IMR-90 (cell line): ENCODE measurements at regions not wholly inside any gene's neighbourhood (a gene's known extent, or its start where the extent isn't known, plus 50 kb on each side); places are given as distances from the start of the nearest gene placed in this dataset.

ENCODE experiments used
- ATAC-seq: fragments of 200-7000 bp; cut with Tn5 transposase; 2 replicates; pipeline ENCODE4 v1.9.1; 2020; ENCODE audit warnings: low read depth, mild to moderate bottlenecking, moderate library complexity
- BruUV-seq: library from RNA; stranded (reverse); fragments of 400-500 nt; replicated peaks from 2 replicates; lab custom pipeline; 2021; lab: Mats Ljungman, UMichigan
- CTCF ChIA-PET: fragments of 300-600 bp; formaldehyde crosslinking; extraction: SDS; loops from one replicate; lab custom pipeline; 2021; ENCODE audit warnings: antibody characterized with exemption; lab: Yijun Ruan, JAX
- POLR2A ChIA-PET: fragments of 300-600 bp; sonication (Branson Sonifier 250); formaldehyde crosslinking; loops from one replicate; lab custom pipeline; 2022; ENCODE audit warnings: antibody characterized with exemption; ENCODE audit not compliant: unreplicated experiment; lab: Charles Lee
- DNase-seq: peaks from one replicate; pipeline ENCODE4 v3.0.0; 2013
- H2AFZ ChIP-seq: replicated peaks from 2 replicates; pipeline ENCODE3; 2013; ENCODE audit warnings: low read length, mild to moderate bottlenecking; ENCODE audit not compliant: poor library complexity
- H2AK5ac ChIP-seq: 2 replicates; pipeline ENCODE4 v1.6.1; 2013; ENCODE audit warnings: low read depth, low read length, inconsistent platforms
- H2AK9ac ChIP-seq: replicated peaks from 2 replicates; pipeline ENCODE3; 2013; ENCODE audit warnings: mild to moderate bottlenecking, low read depth, low read length, moderate library complexity; ENCODE audit not compliant: poor library complexity
- H2BK120ac ChIP-seq: 2 replicates; pipeline ENCODE4 v1.6.1; 2013; ENCODE audit warnings: low read depth, low read length, inconsistent platforms
- H2BK15ac ChIP-seq: 3 replicates; pipeline ENCODE4 v1.6.1; 2013; ENCODE audit warnings: low read depth, low read length, inconsistent platforms
- H2BK20ac ChIP-seq: 2 replicates; pipeline ENCODE4 v1.6.1; 2013; ENCODE audit warnings: low read depth, mild to moderate bottlenecking, inconsistent platforms, low read length, moderate library complexity
- H2BK5ac ChIP-seq: 2 replicates; pipeline ENCODE4 v1.6.1; 2013; ENCODE audit warnings: mild to moderate bottlenecking, low read depth, low read length, inconsistent platforms; ENCODE audit not compliant: poor library complexity, severe bottlenecking
- H3K14ac ChIP-seq: replicated peaks from 2 replicates; pipeline ENCODE4 v1.6.1; 2013; ENCODE audit warnings: low read depth, low read length, inconsistent platforms
- H3K18ac ChIP-seq: 2 replicates; pipeline ENCODE4 v1.6.1; 2013; ENCODE audit warnings: low read depth, low read length, control low read depth
- H3K23ac ChIP-seq: 2 replicates; pipeline ENCODE4 v1.6.1; 2013; ENCODE audit warnings: low read depth, low read length, inconsistent platforms
- H3K27ac ChIP-seq: 2 replicates; pipeline ENCODE4 v1.5.1; 2013; ENCODE audit warnings: mild to moderate bottlenecking, control low read depth, low read length; ENCODE audit not compliant: insufficient read depth
- H3K27me3 ChIP-seq: 2 replicates; pipeline ENCODE4 v1.6.1; 2013; ENCODE audit warnings: low read length; ENCODE audit not compliant: control insufficient read depth, insufficient read depth
- H3K36me3 ChIP-seq: 2 replicates; pipeline ENCODE4 v1.6.1; 2013; ENCODE audit warnings: low read length, mixed read lengths; ENCODE audit not compliant: control insufficient read depth, insufficient read depth
- H3K4ac ChIP-seq: 2 replicates; pipeline ENCODE4 v1.6.1; 2013; ENCODE audit warnings: low read depth, low read length, inconsistent platforms
- H3K4me1 ChIP-seq: 2 replicates; pipeline ENCODE4 v1.6.1; 2013; ENCODE audit warnings: low read length, mixed read lengths; ENCODE audit not compliant: control insufficient read depth, insufficient read depth
- H3K4me2 ChIP-seq: 2 replicates; pipeline ENCODE4 v1.6.1; 2013; ENCODE audit warnings: low read depth, mild to moderate bottlenecking, control low read depth, low read length, moderate library complexity
- H3K4me3 ChIP-seq: 2 replicates; pipeline ENCODE4 v1.5.1; 2013; ENCODE audit warnings: low read depth, mild to moderate bottlenecking, control low read depth, low read length, moderate library complexity; ENCODE audit not compliant: insufficient read depth
- H3K56ac ChIP-seq: 2 replicates; pipeline ENCODE4 v1.6.1; 2013; ENCODE audit warnings: low read length, inconsistent platforms; ENCODE audit not compliant: insufficient read depth; ENCODE audit errors: extremely low read depth
- H3K79me1 ChIP-seq, 2 experiments: 2 replicates each; pipeline ENCODE4 v1.6.1; 2013; ENCODE audit warnings: low read length in 2 of 2, inconsistent platforms in 1 of 2, low read depth in 1 of 2
- H3K9ac ChIP-seq: 2 replicates; pipeline ENCODE4 v1.6.1; 2013; ENCODE audit warnings: low read depth, low read length, control low read depth
- H3K9me1 ChIP-seq: 2 replicates; pipeline ENCODE4 v1.6.1; 2013; ENCODE audit warnings: low read length, inconsistent platforms; ENCODE audit not compliant: insufficient read depth
- H3K9me3 ChIP-seq: 2 replicates; pipeline ENCODE4 v1.6.1; 2013; ENCODE audit warnings: low read length; ENCODE audit not compliant: control insufficient read depth, insufficient read depth
- H4K20me1 ChIP-seq: 2 replicates; pipeline ENCODE4 v1.6.1; 2013; ENCODE audit warnings: low read length, inconsistent platforms; ENCODE audit not compliant: insufficient read depth
- H4K5ac ChIP-seq: 2 replicates; pipeline ENCODE4 v1.6.1; 2013; ENCODE audit warnings: mild to moderate bottlenecking, low read depth, low read length, control low read depth
- H4K8ac ChIP-seq, 2 experiments: 2 replicates each; pipeline ENCODE4 v1.6.1; 2013; ENCODE audit warnings: low read depth in 2 of 2, low read length in 2 of 2, control low read depth in 1 of 2, inconsistent platforms in 1 of 2
- H4K91ac ChIP-seq: 2 replicates; pipeline ENCODE4 v1.6.1; 2013; ENCODE audit warnings: low read depth, low read length, inconsistent platforms; ENCODE audit not compliant: insufficient read depth
- CHD1 ChIP-seq: IDR thresholded peaks from 2 replicates; pipeline ENCODE4 v1.6.1; 2012; ENCODE audit warnings: low read depth, low read length, improper control_type of control experiment
- RCOR1 ChIP-seq: IDR thresholded peaks from 2 replicates; pipeline ENCODE4 v1.6.1; 2012; ENCODE audit warnings: mild to moderate bottlenecking, low read length, improper control_type of control experiment; ENCODE audit not compliant: insufficient replicate concordance
- SMC3 ChIP-seq: fragments of 150-350 bp; IDR thresholded peaks from 2 replicates; pipeline ENCODE4 v1.6.1; 2016; ENCODE audit warnings: low read depth, mild to moderate bottlenecking, antibody characterized with exemption, low read length, moderate library complexity
- WGBS, 2 experiments: methylation state at CpG; one replicate each; pipeline versions ENCODE4 v1.1.5 to v1.1.7; 2013; ENCODE audit warnings: missing lambda C conversion rate in 2 of 2; ENCODE audit not compliant: insufficient read length in 1 of 2; ENCODE audit errors: extremely low coverage in 2 of 2; 5-methylcytosine and 5-hydroxymethylcytosine counted together
- dilution Hi-C: fragments of 300-500 bp; cut with HindIII; formaldehyde crosslinking; loops from one replicate; pipeline ENCODE4 v1.14.3; 2018; ENCODE audit warnings: low sequenced_read_pairs; ENCODE audit not compliant: unreplicated experiment
- in situ Hi-C: fragments of 300-500 bp; cut with MboI; formaldehyde crosslinking; loops from 3 replicates; pipeline ENCODE4 v1.14.3; 2019; ENCODE audit warnings: low sequenced_read_pairs, inconsistent platforms, mixed read lengths
- intact Hi-C: fragments of 100-400 bp; cut with micrococcal nuclease; formaldehyde crosslinking; loops from 2 replicates; pipeline ENCODE4 v1.10.0; 2022

DNA sequence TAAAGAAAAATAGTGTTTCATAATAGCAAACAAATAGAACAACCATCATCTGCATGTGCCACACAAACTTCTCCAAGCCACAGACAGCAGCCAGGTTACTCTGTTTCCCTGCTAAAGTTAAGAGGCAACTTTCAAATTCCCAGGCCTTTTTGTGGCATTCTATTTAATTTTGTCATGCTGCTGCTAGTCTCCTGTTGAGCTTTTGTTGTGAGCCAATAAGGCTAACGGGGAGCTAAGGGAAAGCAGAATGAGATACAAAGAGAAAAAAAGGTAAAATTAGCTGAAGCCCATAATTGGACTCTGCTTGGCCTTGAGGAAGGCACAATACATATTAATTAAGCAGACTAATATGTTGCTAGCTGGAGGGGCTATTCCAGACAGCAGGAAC lies 74.7 kb upstream of the GNAO1 start:
- no peak overlapping the region for H3K14ac ChIP-seq
- no peak overlapping the region for H3K9ac ChIP-seq
- H3K18ac ChIP-seq: no peak overlapping the region
- H4K91ac ChIP-seq: no peak overlapping the region
- H2BK120ac ChIP-seq: no peak overlapping the region
- H2AK9ac ChIP-seq: no peak overlapping the region
- no peak overlapping the region for H3K4ac ChIP-seq
- no peaks in the 10 kb centered on the region for H3K27me3 ChIP-seq
- DNase-seq (no peak), ATAC-seq (no peak)
- H3K9me3 ChIP-seq: no peaks in the 10 kb centered on the region
- no TSS peak for BruUV-seq
- no peak overlapping the region for H2BK15ac ChIP-seq
- H3K56ac ChIP-seq: no peak overlapping the region
- no peak overlapping the region for H2BK20ac ChIP-seq
- in situ Hi-C loops (no loop called here), intact Hi-C loops (no loop called here), dilution Hi-C loops (no loop called here)
- H2BK5ac ChIP-seq: no peak overlapping the region
- no peak overlapping the region for H3K23ac ChIP-seq
- H3K9me1 ChIP-seq: no peaks in the 10 kb centered on the region
- no peak overlapping the region for H3K4me2 ChIP-seq
- H3K36me3 ChIP-seq: no peaks in the 10 kb centered on the region
- no peak overlapping the region for H2AK5ac ChIP-seq
- H3K4me3 ChIP-seq: no peak overlapping the region
- H4K5ac ChIP-seq: no peak overlapping the region
- POLR2A ChIA-PET: no interaction called here
- H3K27ac ChIP-seq: no peak overlapping the region
- H4K20me1 ChIP-seq: no peaks in the 10 kb centered on the region
- H4K8ac ChIP-seq: no peak overlapping the region
- no peaks in the 10 kb centered on the region for H3K4me1 ChIP-seq
- no peaks in the 10 kb centered on the region for H3K79me1 ChIP-seq
- no peak overlapping the region for H2AFZ ChIP-seq
- WGBS, 2 experiments: no CpG with 5 or more reads among the region's 1 CpG
- CTCF ChIA-PET: no interaction called here
- no peak for TF ChIP-seq SMC3
- TF ChIP-seq CHD1: no peak
- TF ChIP-seq RCOR1: no peak
